Retinal pigment epithelial cell (primary cell): ENCODE measurements at regions not wholly inside any gene's neighbourhood (a gene's known extent, or its start where the extent isn't known, plus 50 kb on each side); places are given as distances from the start of the nearest gene placed in this dataset.
"Not testable (repeated sequence)": the region's sequence is repeated elsewhere in the genome, so short reads cannot be mapped to it uniquely, and the experiment has no call there.

Experiments used
- DNase-seq: peaks from one replicate; pipeline ENCODE4 v3.0.0-alpha.2; 2010; ENCODE audit warnings: low read depth
- H3K4me3 ChIP-seq: 2 replicates; pipeline ENCODE4 v1.5.1; 2011; ENCODE audit warnings: mild to moderate bottlenecking, low read length, control low read depth, moderate library complexity
- CTCF ChIP-seq: conservative IDR thresholded peaks from 2 replicates; pipeline ENCODE4 v1.5.1; 2011; ENCODE audit warnings: low read depth, low read length, control low read depth, inconsistent platforms

GRCh38 chr1:5684791-5685190 lies 307.4 kb downstream of the NPHP4 start:
- TF ChIP-seq CTCF, result no peak
- no peak overlapping the region for H3K4me3 ChIP-seq
- DNase-seq, result no peak

GRCh38 chr1:5683446-5683845 lies 308.8 kb downstream of the NPHP4 start:
- no peak overlapping the region for H3K4me3 ChIP-seq
- DNase-seq, result no peak
- no peak for TF ChIP-seq CTCF

- TF ChIP-seq CTCF, result no peak
- DNase-seq, result no peak
- no peak overlapping the region for H3K4me3 ChIP-seq
These were observed 309.5 kb downstream of the NPHP4 start for GRCh38 chr1:5682626-5683225.

- TF ChIP-seq CTCF, result no peak
- DNase-seq, result no peak
- H3K4me3 ChIP-seq, result no peak overlapping the region
These were observed 310.6 kb downstream of the NPHP4 start for GRCh38 chr1:5681654-5682053.

- H3K4me3 ChIP-seq, result no peak overlapping the region
- no peak for TF ChIP-seq CTCF
- DNase-seq, result no peak
These were observed 311.6 kb downstream of the NPHP4 start for GRCh38 chr1:5680600-5680999.

- no peak overlapping the region for H3K4me3 ChIP-seq
- no peak for TF ChIP-seq CTCF
- no peak for DNase-seq
These were observed 313.5 kb downstream of the NPHP4 start for GRCh38 chr1:5678759-5679158.

- DNase-seq, H3K4me3 ChIP-seq: not testable (repeated sequence)
These were observed 319.9 kb downstream of the NPHP4 start for GRCh38 chr1:5672355-5672754.
